ENCODE measurements at regions not wholly inside any gene's neighbourhood (a gene's known extent, or its start where the extent isn't known, plus 50 kb on each side); places are given as distances from the start of the nearest gene placed in this dataset.

- no peak for TF ChIP-seq CTCF (IDR thresholded peaks at IDR 0.05)
- DNase-seq (peak in 1 of 2 donors; percentile 8), ATAC-seq (peak in 5 of 8 donors; percentile 58 to 83 (median 62))
- no peak overlapping the region for H3K27ac ChIP-seq
- H3K4me3 ChIP-seq, result peak overlapping the region in 9 of 10 donors; percentile 18 to 53 (median 41)
- intact Hi-C loops (cut with DNase I), result no loop called here
- peaks cover 0 to 89% (median 59%) of the 10 kb centered on the region in 7 donors for H3K27me3 ChIP-seq
- peaks cover 0 to 21% (median 0%) of the 10 kb centered on the region in 9 donors for H3K4me1 ChIP-seq
- no peaks in the 10 kb centered on the region for H3K36me3 ChIP-seq
- WGBS, 2 donors, result 3 to 4% methylated on average over 27 of the region's 27 CpGs
- no peaks in the 10 kb centered on the region for H3K9me3 ChIP-seq
Observed at GRCh38 chr6:28657769-28658465, 132.2 kb downstream of the GPX5 start.

- H3K27ac ChIP-seq, result no peak overlapping the region
- ATAC-seq (no peak), DNase-seq (no peak)
- WGBS, 2 donors, result 3% methylated on average over 16 of the region's 16 CpGs
- no peaks in the 10 kb centered on the region for H3K36me3 ChIP-seq
- peaks cover 0 to 21% (median 0%) of the 10 kb centered on the region in 9 donors for H3K4me1 ChIP-seq
- H3K4me3 ChIP-seq, result peak overlapping the region in 9 of 10 donors; percentile 18 to 53 (median 41)
- intact Hi-C loops (cut with DNase I), result no loop called here
- peaks cover 0 to 82% (median 60%) of the 10 kb centered on the region in 7 donors for H3K27me3 ChIP-seq
- TF ChIP-seq CTCF (IDR thresholded peaks at IDR 0.05), result no peak
- H3K9me3 ChIP-seq, result no peaks in the 10 kb centered on the region
Observed at GRCh38 chr6:28658475-28659249, 133.0 kb downstream of the GPX5 start.

- intact Hi-C loops (cut with DNase I), result no loop called here
- H3K4me1 ChIP-seq, result peaks cover 0 to 21% (median 0%) of the 10 kb centered on the region in 9 donors
- peaks cover 0 to 79% (median 65%) of the 10 kb centered on the region in 7 donors for H3K27me3 ChIP-seq
- H3K4me3 ChIP-seq, result peak overlapping the region in 4 of 10 donors; percentile 18 to 53 (median 46)
- DNase-seq (no peak), ATAC-seq (no peak)
- no peak overlapping the region for H3K27ac ChIP-seq
- WGBS, 2 donors, result 53 to 54% methylated on average over 2 of the region's 2 CpGs
- no peaks in the 10 kb centered on the region for H3K36me3 ChIP-seq
- TF ChIP-seq CTCF (IDR thresholded peaks at IDR 0.05), result no peak
- no peaks in the 10 kb centered on the region for H3K9me3 ChIP-seq
Observed at GRCh38 chr6:28659250-28659566, 133.5 kb downstream of the GPX5 start.

- ATAC-seq, result no peak
- intact Hi-C loops (cut with DNase I), result no loop called here
- no peak for TF ChIP-seq CTCF (IDR thresholded peaks at IDR 0.05)
- H3K27me3 ChIP-seq, result peaks cover 0 to 66% (median 58%) of the 10 kb centered on the region in 7 donors
- DNase-seq, result no peak
- no peaks in the 10 kb centered on the region for H3K9me3 ChIP-seq
- WGBS, 2 donors, result 47 to 57% methylated on average over 2 of the region's 2 CpGs
- peaks cover 0 to 21% (median 0%) of the 10 kb centered on the region in 9 donors for H3K4me1 ChIP-seq
- no peak overlapping the region for H3K4me3 ChIP-seq
- H3K27ac ChIP-seq, result no peak overlapping the region
- no peaks in the 10 kb centered on the region for H3K36me3 ChIP-seq
Observed at GRCh38 chr6:28661097-28661713, 135.5 kb downstream of the GPX5 start.

All from heart right ventricle (tissue), 16 donors.